ENCODE measurements at regions not wholly inside any gene's neighbourhood (a gene's known extent, or its start where the extent isn't known, plus 50 kb on each side); places are given as distances from the start of the nearest gene placed in this dataset.

DNA sequence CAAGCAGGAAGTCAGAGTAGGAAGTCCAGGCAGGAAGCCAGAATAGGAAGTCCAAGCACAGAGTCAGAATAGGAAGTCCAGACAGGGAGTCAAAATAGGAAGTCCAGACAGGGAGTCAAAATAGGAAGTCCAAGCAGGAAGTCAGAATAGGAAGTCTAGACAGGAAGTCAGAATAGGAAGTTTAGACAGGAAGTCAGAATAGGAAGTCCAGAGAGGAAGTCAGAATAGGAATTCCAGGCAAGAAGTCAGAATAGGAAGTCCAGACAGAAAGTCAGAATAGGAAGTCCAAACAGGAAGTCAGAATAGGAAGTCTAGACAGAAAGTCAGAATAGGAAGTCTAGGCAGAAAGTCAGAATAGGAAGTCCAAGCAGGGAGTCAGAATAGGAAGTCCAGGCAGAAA is 105.3 kb upstream of the C16orf82 start:
- POLR2A ChIA-PET = no interaction called here
- H3K27ac ChIP-seq (ENCODE audit: low read depth, low read length, poor library complexity, severe bottlenecking) = no peak overlapping the region
- BruUV-seq (replicated peaks) = no TSS peak

DNA sequence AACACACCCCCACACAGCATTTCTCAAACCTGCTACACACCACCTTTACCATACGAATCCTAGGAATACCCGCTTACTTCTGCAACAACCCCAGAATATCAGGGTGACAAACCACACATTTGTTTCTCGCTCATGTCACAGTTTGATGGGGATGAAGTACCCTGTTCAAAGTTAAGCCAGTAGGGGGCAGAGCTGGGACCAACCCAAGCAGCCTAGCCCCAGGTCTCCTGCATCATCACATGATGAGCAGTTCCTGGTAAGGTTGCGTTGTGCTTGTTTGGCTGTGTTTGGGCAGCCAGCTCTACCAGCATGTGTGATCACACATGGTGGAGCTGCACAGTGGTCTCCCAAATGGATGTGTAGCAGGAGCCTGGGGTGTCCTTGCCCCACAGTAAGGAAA is 103.6 kb upstream of the C16orf82 start:
- peak; percentile 17 for DNase-seq (ENCODE audit: low spot score)
- BruUV-seq (replicated peaks) = no TSS peak
- Histone ChIP-seq H3K4me1 (ENCODE audit: insufficient read depth, low read length, poor library complexity, severe bottlenecking) (no peaks in the 10 kb centered on the region), H2AFZ (ENCODE audit: low read length) (no peak overlapping the region), H3K9me2 (ENCODE audit: insufficient read depth, low read length) (no peaks in the 10 kb centered on the region), H3K36me3 (ENCODE audit: insufficient read depth, low read length) (no peaks in the 10 kb centered on the region), H3K4me3 (ENCODE audit: low read depth, low read length, poor library complexity, severe bottlenecking) (no peak overlapping the region), H3K79me2 (ENCODE audit: insufficient read depth, low read depth, low read length) (no peaks in the 10 kb centered on the region), H3K9me3 (ENCODE audit: low read length) (no peaks in the 10 kb centered on the region), H4K20me1 (ENCODE audit: insufficient read depth, low read length) (no peaks in the 10 kb centered on the region), H3K4me2 (ENCODE audit: low read length) (no peak overlapping the region), H3K27ac (ENCODE audit: low read depth, low read length, poor library complexity, severe bottlenecking) (no peak overlapping the region)
- intact Hi-C loops (cut with micrococcal nuclease; ENCODE audit: unreplicated experiment) = no loop called here
- ChIA-PET POLR2A (no interaction called here), CTCF (ENCODE audit: unreplicated experiment) (no interaction called here)
- TF ChIP-seq, protein P1, sequence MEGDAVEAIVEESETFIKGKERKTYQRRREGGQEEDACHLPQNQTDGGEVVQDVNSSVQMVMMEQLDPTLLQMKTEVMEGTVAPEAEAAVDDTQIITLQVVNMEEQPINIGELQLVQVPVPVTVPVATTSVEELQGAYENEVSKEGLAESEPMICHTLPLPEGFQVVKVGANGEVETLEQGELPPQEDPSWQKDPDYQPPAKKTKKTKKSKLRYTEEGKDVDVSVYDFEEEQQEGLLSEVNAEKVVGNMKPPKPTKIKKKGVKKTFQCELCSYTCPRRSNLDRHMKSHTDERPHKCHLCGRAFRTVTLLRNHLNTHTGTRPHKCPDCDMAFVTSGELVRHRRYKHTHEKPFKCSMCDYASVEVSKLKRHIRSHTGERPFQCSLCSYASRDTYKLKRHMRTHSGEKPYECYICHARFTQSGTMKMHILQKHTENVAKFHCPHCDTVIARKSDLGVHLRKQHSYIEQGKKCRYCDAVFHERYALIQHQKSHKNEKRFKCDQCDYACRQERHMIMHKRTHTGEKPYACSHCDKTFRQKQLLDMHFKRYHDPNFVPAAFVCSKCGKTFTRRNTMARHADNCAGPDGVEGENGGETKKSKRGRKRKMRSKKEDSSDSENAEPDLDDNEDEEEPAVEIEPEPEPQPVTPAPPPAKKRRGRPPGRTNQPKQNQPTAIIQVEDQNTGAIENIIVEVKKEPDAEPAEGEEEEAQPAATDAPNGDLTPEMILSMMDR (conservative IDR thresholded peaks at IDR 0.05; ENCODE audit: low read length) = peak; percentile 62
- TF ChIP-seq EZH2phosphoT487 (IDR thresholded peaks at IDR 0.05; ENCODE audit: borderline replicate concordance, low read depth, low read length) = no peak

More for the DNA sequence above, 105.3 kb upstream of the C16orf82 start:
- Histone ChIP-seq H4K20me1 (ENCODE audit: insufficient read depth, low read length) (no peaks in the 10 kb centered on the region), H2AFZ (ENCODE audit: low read length) (no peak overlapping the region), H3K9me2 (ENCODE audit: insufficient read depth, low read length) (no peaks in the 10 kb centered on the region), H3K36me3 (ENCODE audit: insufficient read depth, low read length) (no peaks in the 10 kb centered on the region), H3K4me3 (ENCODE audit: low read depth, low read length, poor library complexity, severe bottlenecking) (no peak overlapping the region), H3K79me2 (ENCODE audit: insufficient read depth, low read depth, low read length) (no peaks in the 10 kb centered on the region), H3K9me3 (ENCODE audit: low read length) (no peaks in the 10 kb centered on the region), H3K4me2 (ENCODE audit: low read length) (no peak overlapping the region), H3K4me1 (ENCODE audit: insufficient read depth, low read length, poor library complexity, severe bottlenecking) (no peaks in the 10 kb centered on the region)
- CTCF ChIA-PET (ENCODE audit: unreplicated experiment) = no interaction called here
- no peak for DNase-seq (ENCODE audit: low spot score)
- no peak for TF ChIP-seq EZH2phosphoT487 (IDR thresholded peaks at IDR 0.05; ENCODE audit: borderline replicate concordance, low read depth, low read length)
- TF ChIP-seq, protein P1 (conservative IDR thresholded peaks at IDR 0.05; ENCODE audit: low read length) = no peak
- intact Hi-C loops (cut with micrococcal nuclease; ENCODE audit: unreplicated experiment) = no loop called here

DNA sequence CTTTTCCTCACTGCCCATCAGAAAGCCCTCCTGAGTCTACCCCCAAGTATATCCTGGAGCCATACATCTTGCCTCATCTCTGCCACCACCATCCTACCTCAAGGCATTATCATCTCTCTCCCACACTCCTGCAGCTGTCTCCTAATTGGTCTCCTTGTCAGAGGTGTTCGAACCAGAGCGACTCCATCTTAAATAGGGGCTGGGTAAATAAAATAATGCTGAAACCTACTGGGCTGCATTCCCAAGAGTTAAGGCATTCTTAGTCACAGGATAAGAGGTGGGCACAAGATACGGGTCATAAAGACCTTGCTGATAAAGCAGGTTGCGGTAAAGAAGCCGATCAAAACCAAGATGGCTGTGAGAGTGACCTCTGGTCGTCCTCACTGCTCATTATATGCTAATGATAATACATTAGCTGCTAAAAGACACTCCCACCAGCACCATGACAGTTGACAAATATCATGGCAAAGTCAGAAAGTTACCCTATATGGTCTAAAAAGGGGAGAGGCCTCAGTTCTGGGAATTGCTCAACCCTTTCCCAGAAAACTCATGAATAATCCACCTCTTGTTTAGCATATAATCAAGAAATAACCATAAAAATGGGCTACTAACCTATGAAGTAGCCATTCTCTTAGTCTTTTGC is 97.0 kb upstream of the C16orf82 start:
- Histone ChIP-seq H3K79me2 (ENCODE audit: insufficient read depth, low read depth, low read length) (no peaks in the 10 kb centered on the region), H2AFZ (ENCODE audit: low read length) (no peak overlapping the region), H3K9me2 (ENCODE audit: insufficient read depth, low read length) (no peaks in the 10 kb centered on the region), H3K4me1 (ENCODE audit: insufficient read depth, low read length, poor library complexity, severe bottlenecking) (no peaks in the 10 kb centered on the region), H3K4me3 (ENCODE audit: low read depth, low read length, poor library complexity, severe bottlenecking) (no peak overlapping the region), H3K27ac (ENCODE audit: low read depth, low read length, poor library complexity, severe bottlenecking) (no peak overlapping the region), H4K20me1 (ENCODE audit: insufficient read depth, low read length) (no peaks in the 10 kb centered on the region), H3K36me3 (ENCODE audit: insufficient read depth, low read length) (no peaks in the 10 kb centered on the region), H3K4me2 (ENCODE audit: low read length) (no peak overlapping the region), H3K9me3 (ENCODE audit: low read length) (no peaks in the 10 kb centered on the region)
- intact Hi-C loops (cut with micrococcal nuclease; ENCODE audit: unreplicated experiment) = no loop called here
- CTCF ChIA-PET (ENCODE audit: unreplicated experiment) = no interaction called here
- TF ChIP-seq EZH2phosphoT487 (IDR thresholded peaks at IDR 0.05; ENCODE audit: borderline replicate concordance, low read depth, low read length) = no peak
- TF ChIP-seq, protein P1 (conservative IDR thresholded peaks at IDR 0.05; ENCODE audit: low read length) = no peak
- BruUV-seq (replicated peaks) = no TSS peak
- DNase-seq (ENCODE audit: low spot score) = no peak
- POLR2A ChIA-PET = no interaction called here
